H9 (cell line): ENCODE measurements at regions not wholly inside any gene's neighbourhood (a gene's known extent, or its start where the extent isn't known, plus 50 kb on each side); places are given as distances from the start of the nearest gene placed in this dataset.

ENCODE experiments used
- DNase-seq: peaks from one replicate; pipeline ENCODE4 v3.0.0-alpha.2; 2017
- H2AFZ ChIP-seq: one replicate; pipeline ENCODE4 v1.6.1; 2013; ENCODE audit warnings: mild to moderate bottlenecking, low read length, control low read depth, moderate library complexity
- H2AK5ac ChIP-seq: 2 replicates; pipeline ENCODE4 v1.6.1; 2013; ENCODE audit warnings: low read length, control low read depth, mixed read lengths; ENCODE audit not compliant: insufficient read length
- H2BK120ac ChIP-seq: one replicate; pipeline ENCODE4 v1.6.1; 2013; ENCODE audit warnings: low read depth, mild to moderate bottlenecking, low read length, control low read depth, inconsistent platforms; ENCODE audit not compliant: poor library complexity, severe bottlenecking
- H2BK12ac ChIP-seq: 2 replicates; pipeline ENCODE4 v1.6.1; 2013; ENCODE audit warnings: low read length, control low read depth, mixed read lengths, low read depth; ENCODE audit not compliant: insufficient read length
- H2BK15ac ChIP-seq: 2 replicates; pipeline ENCODE4 v1.6.1; 2013; ENCODE audit warnings: low read depth, low read length, control low read depth
- H2BK20ac ChIP-seq: one replicate; pipeline ENCODE4 v1.6.1; 2013; ENCODE audit warnings: low read depth, mild to moderate bottlenecking, low read length, control low read depth, inconsistent platforms; ENCODE audit not compliant: poor library complexity, severe bottlenecking
- H2BK5ac ChIP-seq: 2 replicates; pipeline ENCODE4 v1.6.1; 2013; ENCODE audit warnings: low read length, control low read depth, mixed read lengths; ENCODE audit not compliant: insufficient read length
- H3K14ac ChIP-seq: 2 replicates; pipeline ENCODE4 v1.6.1; 2013; ENCODE audit warnings: low read length, control low read depth; ENCODE audit not compliant: insufficient read depth
- H3K18ac ChIP-seq: 2 replicates; pipeline ENCODE4 v1.6.1; 2013; ENCODE audit warnings: low read depth, mild to moderate bottlenecking, mixed read lengths, low read length, control low read depth; ENCODE audit not compliant: insufficient read length
- H3K23ac ChIP-seq: 2 replicates; pipeline ENCODE4 v1.6.1; 2013; ENCODE audit warnings: low read length, control low read depth, mixed read lengths, low read depth; ENCODE audit not compliant: insufficient read length
- H3K23me2 ChIP-seq: 2 replicates; pipeline ENCODE4 v1.6.1; 2013; ENCODE audit warnings: low read depth, mild to moderate bottlenecking, mixed read lengths, low read length, control low read depth; ENCODE audit not compliant: insufficient read length, poor library complexity, severe bottlenecking
- H3K27ac ChIP-seq: 2 replicates; pipeline ENCODE4 v1.5.1; 2013; ENCODE audit warnings: low read length, control low read depth, mixed read lengths, low read depth; ENCODE audit not compliant: insufficient read length
- H3K27me3 ChIP-seq: 2 replicates; pipeline ENCODE4 v1.6.1; 2013; ENCODE audit warnings: low read length, control low read depth, inconsistent platforms; ENCODE audit not compliant: insufficient read depth
- H3K4ac ChIP-seq: 2 replicates; pipeline ENCODE4 v1.6.1; 2013; ENCODE audit warnings: low read depth, mild to moderate bottlenecking, control low read depth, inconsistent platforms, low read length, moderate library complexity
- H3K4me1 ChIP-seq: 2 replicates; pipeline ENCODE4 v1.6.1; 2013; ENCODE audit warnings: low read length, control low read depth, inconsistent platforms; ENCODE audit not compliant: insufficient read depth
- H3K4me2 ChIP-seq: 2 replicates; pipeline ENCODE4 v1.6.1; 2013; ENCODE audit warnings: low read length, control low read depth, mixed read lengths; ENCODE audit not compliant: insufficient read length, insufficient read depth
- H3K56ac ChIP-seq: 2 replicates; pipeline ENCODE4 v1.6.1; 2013; ENCODE audit warnings: low read depth, mild to moderate bottlenecking, mixed read lengths, low read length, control low read depth; ENCODE audit not compliant: insufficient read length
- H3K79me1 ChIP-seq: 2 replicates; pipeline ENCODE4 v1.6.1; 2013; ENCODE audit warnings: low read depth, mild to moderate bottlenecking, moderate library complexity, low read length, control low read depth, inconsistent platforms; ENCODE audit not compliant: insufficient read depth, poor library complexity, severe bottlenecking
- H3K79me2 ChIP-seq: 2 replicates; pipeline ENCODE4 v1.6.1; 2013; ENCODE audit warnings: low read length, control low read depth, inconsistent platforms; ENCODE audit not compliant: insufficient read depth
- H3K9ac ChIP-seq: 2 replicates; pipeline ENCODE4 v1.6.1; 2013; ENCODE audit warnings: low read length, control low read depth, mixed read lengths; ENCODE audit not compliant: insufficient read length; ENCODE audit errors: extremely low read depth
- H3K9me3 ChIP-seq: one replicate; pipeline ENCODE4 v1.6.1; 2013; ENCODE audit warnings: low read depth, low read length, inconsistent platforms; ENCODE audit not compliant: control insufficient read depth
- H3T11ph ChIP-seq: one replicate; pipeline ENCODE4 v1.6.1; 2013; ENCODE audit warnings: mild to moderate bottlenecking, low read length, control low read depth, inconsistent platforms
- H4K20me1 ChIP-seq: one replicate; pipeline ENCODE4 v1.6.1; 2013; ENCODE audit not compliant: control insufficient read depth, insufficient read length, insufficient read depth
- H4K5ac ChIP-seq: 2 replicates; pipeline ENCODE4 v1.6.1; 2013; ENCODE audit warnings: low read depth, mild to moderate bottlenecking, mixed read lengths, low read length, control low read depth; ENCODE audit not compliant: insufficient read length
- H4K8ac ChIP-seq: replicated peaks from 2 replicates; pipeline ENCODE4 v1.6.1; 2013; ENCODE audit warnings: low read length, control low read depth, mixed read lengths, low read depth; ENCODE audit not compliant: insufficient read length
- H4K91ac ChIP-seq: 2 replicates; pipeline ENCODE4 v1.6.1; 2013; ENCODE audit warnings: low read depth, mild to moderate bottlenecking, moderate library complexity, mixed read lengths, low read length, control low read depth; ENCODE audit not compliant: insufficient read length
- H3K27ac Mint-ChIP-seq, 3 experiments: 2 replicates in 2 of 3; 3 replicates in 1 of 3; pipeline ENCODE4 v1.8.0; 2020 to 2021; ENCODE audit warnings: mixed read lengths in 3 of 3, mild to moderate bottlenecking in 1 of 3, moderate library complexity in 1 of 3
- H3K27me3 Mint-ChIP-seq: 2 replicates; pipeline ENCODE4 v1.8.0; 2021; ENCODE audit warnings: low read depth, mild to moderate bottlenecking, moderate library complexity, mixed read lengths
- H3K36me3 Mint-ChIP-seq, 3 experiments: 2 replicates in 2 of 3; 3 replicates in 1 of 3; pipeline ENCODE4 v1.8.0; 2020 to 2021; ENCODE audit warnings: low read depth in 3 of 3, mixed read lengths in 3 of 3; ENCODE audit not compliant: insufficient read depth in 1 of 3
- H3K4me1 Mint-ChIP-seq, 2 experiments: 2 replicates each; pipeline ENCODE4 v1.8.0; 2020; ENCODE audit warnings: mixed read lengths in 2 of 2
- H3K4me3 Mint-ChIP-seq, 2 experiments: 2 replicates in 1 of 2; 3 replicates in 1 of 2; pipeline ENCODE4 v1.8.0; 2020 to 2021; ENCODE audit warnings: mild to moderate bottlenecking in 2 of 2, mixed read lengths in 2 of 2, moderate library complexity in 1 of 2
- H3K9me3 Mint-ChIP-seq, 2 experiments: 2 replicates in 1 of 2; 3 replicates in 1 of 2; pipeline ENCODE4 v1.8.0; 2020; ENCODE audit warnings: mild to moderate bottlenecking in 2 of 2, mixed read lengths in 2 of 2, moderate library complexity in 1 of 2
- WGBS: extraction: QIAGEN DNeasy Blood & Tissue Kit; methylation state at CpG from one replicate; pipeline ENCODE4 v1.1.7; 2013; ENCODE audit warnings: missing lambda C conversion rate, low lambda C conversion rate, mixed read lengths; ENCODE audit not compliant: insufficient read length; ENCODE audit errors: extremely low coverage; 5-methylcytosine and 5-hydroxymethylcytosine counted together
- TF ChIP-seq, protein P1 (sequence below): fragments of 200-600 bp; sonication (generic); conservative IDR thresholded peaks from 3 replicates; pipeline ENCODE4 v1.8.0; 2021; ENCODE audit warnings: antibody characterized with exemption, mild to moderate bottlenecking

GRCh38 chr4:146053891-146054290, 115.3 kb upstream of the ZNF827 start:
- Mint-ChIP-seq H3K9me3 (peaks cover under 1 to 2% of the 10 kb centered on the region in 2 experiments; a peak in 3 of 5 replicates), H3K4me3 (no peak overlapping the region), H3K36me3 (peaks cover 0 to under 1% (median under 1%) of the 10 kb centered on the region in 3 experiments; a peak in 3 of 7 replicates), H3K27ac (no peak overlapping the region), H3K27me3 (no peaks in the 10 kb centered on the region), H3K4me1 (peaks cover 12 to 17% of the 10 kb centered on the region in 2 experiments)
- no peak overlapping the region for H2BK15ac ChIP-seq
- no peaks in the 10 kb centered on the region for H3K79me1 ChIP-seq
- H3K56ac ChIP-seq = no peak overlapping the region
- H3K9me3 ChIP-seq = peaks cover under 1% of the 10 kb centered on the region
- TF ChIP-seq, protein P1, sequence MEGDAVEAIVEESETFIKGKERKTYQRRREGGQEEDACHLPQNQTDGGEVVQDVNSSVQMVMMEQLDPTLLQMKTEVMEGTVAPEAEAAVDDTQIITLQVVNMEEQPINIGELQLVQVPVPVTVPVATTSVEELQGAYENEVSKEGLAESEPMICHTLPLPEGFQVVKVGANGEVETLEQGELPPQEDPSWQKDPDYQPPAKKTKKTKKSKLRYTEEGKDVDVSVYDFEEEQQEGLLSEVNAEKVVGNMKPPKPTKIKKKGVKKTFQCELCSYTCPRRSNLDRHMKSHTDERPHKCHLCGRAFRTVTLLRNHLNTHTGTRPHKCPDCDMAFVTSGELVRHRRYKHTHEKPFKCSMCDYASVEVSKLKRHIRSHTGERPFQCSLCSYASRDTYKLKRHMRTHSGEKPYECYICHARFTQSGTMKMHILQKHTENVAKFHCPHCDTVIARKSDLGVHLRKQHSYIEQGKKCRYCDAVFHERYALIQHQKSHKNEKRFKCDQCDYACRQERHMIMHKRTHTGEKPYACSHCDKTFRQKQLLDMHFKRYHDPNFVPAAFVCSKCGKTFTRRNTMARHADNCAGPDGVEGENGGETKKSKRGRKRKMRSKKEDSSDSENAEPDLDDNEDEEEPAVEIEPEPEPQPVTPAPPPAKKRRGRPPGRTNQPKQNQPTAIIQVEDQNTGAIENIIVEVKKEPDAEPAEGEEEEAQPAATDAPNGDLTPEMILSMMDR = no peak
- H3K4me1 ChIP-seq = no peaks in the 10 kb centered on the region
- H4K20me1 ChIP-seq = no peaks in the 10 kb centered on the region
- H3K23me2 ChIP-seq = no peaks in the 10 kb centered on the region
- H3K23ac ChIP-seq = no peak overlapping the region
- H3K4ac ChIP-seq = no peak overlapping the region
- H4K91ac ChIP-seq = no peak overlapping the region
- no peaks in the 10 kb centered on the region for H3K79me2 ChIP-seq
- no peak for DNase-seq
- no peak overlapping the region for H2AK5ac ChIP-seq
- H2BK5ac ChIP-seq = no peak overlapping the region
- no peak overlapping the region for H3K18ac ChIP-seq
- H3K9ac ChIP-seq = no peak overlapping the region
- H4K8ac ChIP-seq = no peak overlapping the region
- H2BK20ac ChIP-seq = no peak overlapping the region
- no peak overlapping the region for H3T11ph ChIP-seq
- H3K27me3 ChIP-seq = no peaks in the 10 kb centered on the region
- H3K4me2 ChIP-seq = no peak overlapping the region
- no peak overlapping the region for H2BK120ac ChIP-seq
- no peak overlapping the region for H4K5ac ChIP-seq
- H3K27ac ChIP-seq = no peak overlapping the region
- no peak overlapping the region for H2BK12ac ChIP-seq
- no peak overlapping the region for H3K14ac ChIP-seq
- no peak overlapping the region for H2AFZ ChIP-seq
- WGBS = no CpG with 5 or more reads among the region's 1 CpG
